ENCODE measurements at regions not wholly inside any gene's neighbourhood (a gene's known extent, or its start where the extent isn't known, plus 50 kb on each side); places are given as distances from the start of the nearest gene placed in this dataset.

DNA sequence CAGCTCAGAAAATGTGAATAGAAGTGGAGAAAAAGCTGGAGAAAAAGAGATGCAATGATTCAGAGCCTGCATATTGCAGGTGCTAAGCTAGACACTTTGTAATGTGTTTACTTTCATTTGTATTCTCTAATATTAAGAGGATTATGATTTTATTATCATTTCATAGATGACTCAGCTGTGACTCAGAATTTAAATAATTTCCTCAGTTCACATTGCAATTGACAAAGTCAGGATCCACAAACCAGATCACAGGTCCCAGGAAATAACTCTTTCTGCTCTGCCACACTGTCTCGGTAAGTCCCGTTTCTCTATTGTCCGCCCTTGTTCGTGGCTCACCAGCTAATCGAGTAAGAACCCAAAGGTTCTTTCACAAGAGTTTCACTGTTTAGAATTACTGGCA lies 235.4 kb upstream of the MON1B start:
- TF ChIP-seq POLR2AphosphoS5 (IDR thresholded peaks at IDR 0.05; ENCODE audit: low read depth, low read length) (no peak), POLR2A (IDR thresholded peaks at IDR 0.05; ENCODE audit: low read depth, low read length) (no peak)
